ENCODE measurements at regions not wholly inside any gene's neighbourhood (a gene's known extent, or its start where the extent isn't known, plus 50 kb on each side); places are given as distances from the start of the nearest gene placed in this dataset.
"Not testable (repeated sequence)": the region's sequence is repeated elsewhere in the genome, so short reads cannot be mapped to it uniquely, and the experiment has no call there.

GRCh38 chr5:125457617-125458016, 711.2 kb upstream of the ZNF608 start:
- Mint-ChIP-seq H3K36me3 (ENCODE audit: insufficient read depth, unreplicated experiment) (no peaks in the 10 kb centered on the region), H3K27ac (ENCODE audit: unreplicated experiment) (no peak overlapping the region), H3K4me1 (ENCODE audit: low read depth, unreplicated experiment) (no peaks in the 10 kb centered on the region), H3K27me3 (ENCODE audit: insufficient read depth, unreplicated experiment) (no peaks in the 10 kb centered on the region), H3K4me3 (ENCODE audit: unreplicated experiment) (no peak overlapping the region), H3K9me3 (ENCODE audit: unreplicated experiment) (peaks cover 19% of the 10 kb centered on the region)
- H3K27me3 ChIP-seq (replicated peaks; ENCODE audit: control insufficient read depth, insufficient read depth, low read length) = no peaks in the 10 kb centered on the region
- ChIA-PET POLR2A (no interaction called here), CTCF (no interaction called here)
- H3K4me3 ChIP-seq (ENCODE audit: low read depth, low read length) = no peak overlapping the region
- DNase-seq = no peak
- no peak for TF ChIP-seq CTCF (IDR thresholded peaks at IDR 0.05; ENCODE audit: insufficient read depth in 1 of 2, low read depth in 1 of 2, low read length in 1 of 2, severe bottlenecking in 1 of 2, unreplicated experiment in 1 of 2)
- H3K36me3 ChIP-seq (ENCODE audit: control insufficient read depth, insufficient read depth, low read length) = no peaks in the 10 kb centered on the region
- peaks cover 3% of the 10 kb centered on the region for H3K9me3 ChIP-seq
- intact Hi-C loops (cut with micrococcal nuclease; ENCODE audit: unreplicated experiment) = no loop called here
- no TSS peak for BruUV-seq (replicated peaks)
- H3K4me1 ChIP-seq = no peaks in the 10 kb centered on the region

- H3K36me3 ChIP-seq (ENCODE audit: control insufficient read depth, insufficient read depth, low read length); H3K9me3 ChIP-seq; DNase-seq; H3K27me3 ChIP-seq (replicated peaks; ENCODE audit: control insufficient read depth, insufficient read depth, low read length); H3K36me3 Mint-ChIP-seq (ENCODE audit: insufficient read depth, unreplicated experiment); H3K4me1 Mint-ChIP-seq (ENCODE audit: low read depth, unreplicated experiment); H3K27me3 Mint-ChIP-seq (ENCODE audit: insufficient read depth, unreplicated experiment); H3K4me3 Mint-ChIP-seq (ENCODE audit: unreplicated experiment); H3K27ac Mint-ChIP-seq (ENCODE audit: unreplicated experiment); intact Hi-C loops (cut with micrococcal nuclease; ENCODE audit: unreplicated experiment); BruUV-seq (replicated peaks); CTCF ChIA-PET; H3K4me3 ChIP-seq (ENCODE audit: low read depth, low read length); POLR2A ChIA-PET; H3K4me1 ChIP-seq: not testable (repeated sequence)
- H3K9me3 Mint-ChIP-seq (ENCODE audit: unreplicated experiment) = peaks cover 19% of the 10 kb centered on the region
Measured at GRCh38 chr5:125458949-125459348, 712.5 kb upstream of the ZNF608 start.

GRCh38 chr5:125461641-125462072, 715.2 kb upstream of the ZNF608 start:
- Histone ChIP-seq H3K9me3 (peaks cover 3% of the 10 kb centered on the region; the same call in 1 of the 2 replicates), H3K27me3 (replicated peaks; ENCODE audit: control insufficient read depth, insufficient read depth, low read length) (no peaks in the 10 kb centered on the region), H3K4me1 (no peaks in the 10 kb centered on the region), H3K4me3 (ENCODE audit: low read depth, low read length) (no peak overlapping the region), H3K36me3 (ENCODE audit: control insufficient read depth, insufficient read depth, low read length) (no peaks in the 10 kb centered on the region)
- H3K9me3 Mint-ChIP-seq (ENCODE audit: unreplicated experiment) = peaks cover 18% of the 10 kb centered on the region
- H3K27ac Mint-ChIP-seq (ENCODE audit: unreplicated experiment) = no peak overlapping the region
- POLR2A ChIA-PET = no interaction called here
- H3K4me1 Mint-ChIP-seq (ENCODE audit: low read depth, unreplicated experiment) = peaks cover 7% of the 10 kb centered on the region
- DNase-seq = no peak
- CTCF ChIA-PET = no interaction called here
- no peaks in the 10 kb centered on the region for H3K27me3 Mint-ChIP-seq (ENCODE audit: insufficient read depth, unreplicated experiment)
- no peaks in the 10 kb centered on the region for H3K36me3 Mint-ChIP-seq (ENCODE audit: insufficient read depth, unreplicated experiment)
- intact Hi-C loops (cut with micrococcal nuclease; ENCODE audit: unreplicated experiment) = no loop called here
- no peak for TF ChIP-seq CTCF (IDR thresholded peaks at IDR 0.05; ENCODE audit: insufficient read depth in 1 of 2, low read depth in 1 of 2, low read length in 1 of 2, severe bottlenecking in 1 of 2, unreplicated experiment in 1 of 2)
- no TSS peak for BruUV-seq (replicated peaks)
- no peak overlapping the region for H3K4me3 Mint-ChIP-seq (ENCODE audit: unreplicated experiment)

- ChIA-PET POLR2A (no interaction called here), CTCF (no interaction called here)
- Histone ChIP-seq H3K4me1 (no peaks in the 10 kb centered on the region), H3K36me3 (ENCODE audit: control insufficient read depth, insufficient read depth, low read length) (no peaks in the 10 kb centered on the region), H3K4me3 (ENCODE audit: low read depth, low read length) (no peak overlapping the region), H3K9me3 (no peaks in the 10 kb centered on the region), H3K27me3 (replicated peaks; ENCODE audit: control insufficient read depth, insufficient read depth, low read length) (no peaks in the 10 kb centered on the region)
- no peak for DNase-seq
- no TSS peak for BruUV-seq (replicated peaks)
- Mint-ChIP-seq H3K27me3 (ENCODE audit: insufficient read depth, unreplicated experiment) (no peaks in the 10 kb centered on the region), H3K9me3 (ENCODE audit: unreplicated experiment) (peaks cover 10% of the 10 kb centered on the region), H3K36me3 (ENCODE audit: insufficient read depth, unreplicated experiment) (no peaks in the 10 kb centered on the region), H3K4me1 (ENCODE audit: low read depth, unreplicated experiment) (peaks cover 7% of the 10 kb centered on the region), H3K27ac (ENCODE audit: unreplicated experiment) (no peak overlapping the region), H3K4me3 (ENCODE audit: unreplicated experiment) (no peak overlapping the region)
- intact Hi-C loops (cut with micrococcal nuclease; ENCODE audit: unreplicated experiment) = no loop called here
- no peak for TF ChIP-seq CTCF (IDR thresholded peaks at IDR 0.05; ENCODE audit: insufficient read depth in 1 of 2, low read depth in 1 of 2, low read length in 1 of 2, severe bottlenecking in 1 of 2, unreplicated experiment in 1 of 2)
Measured at GRCh38 chr5:125463466-125464092, 717.1 kb upstream of the ZNF608 start.
